HEK293T (cell line): ENCODE measurements at regions not wholly inside any gene's neighbourhood (a gene's known extent, or its start where the extent isn't known, plus 50 kb on each side); places are given as distances from the start of the nearest gene placed in this dataset.

Experiments
- CTCF ChIA-PET: fragments of 350-600 bp; formaldehyde crosslinking; extraction: SDS; loops from one replicate; lab custom pipeline; 2021; ENCODE audit warnings: antibody characterized with exemption, inconsistent platforms; lab: Yijun Ruan, JAX
- POLR2A ChIA-PET: fragments of 350-600 bp; formaldehyde crosslinking; extraction: SDS; loops from one replicate; lab custom pipeline; 2020; ENCODE audit warnings: antibody characterized with exemption, inconsistent platforms; lab: Yijun Ruan, JAX
- DNase-seq: peaks from one replicate; pipeline ENCODE4 v3.0.0; 2012; ENCODE audit warnings: mixed read lengths; ENCODE audit errors: extremely low spot score
- ARNT ChIP-seq: fragments of 450-650 bp; IDR thresholded peaks from 2 replicates; pipeline ENCODE4 v1.6.1; 2017; ENCODE audit warnings: mild to moderate bottlenecking
- BHLHE40 ChIP-seq: fragments of 450-650 bp; IDR thresholded peaks from 2 replicates; pipeline ENCODE4 v1.6.1; 2016; ENCODE audit warnings: mild to moderate bottlenecking, moderate library complexity, borderline replicate concordance
- CTBP1 ChIP-seq: fragments of 450-650 bp; IDR thresholded peaks from 2 replicates; pipeline ENCODE4 v1.6.1; 2016; ENCODE audit warnings: borderline replicate concordance
- ELF4 ChIP-seq: fragments of 450-650 bp; IDR thresholded peaks from 2 replicates; pipeline ENCODE4 v1.6.1; 2017; ENCODE audit warnings: antibody characterized with exemption
- FOXA1 ChIP-seq: fragments of 450-650 bp; IDR thresholded peaks from 2 replicates; pipeline ENCODE4 v1.6.1; 2016; ENCODE audit warnings: mild to moderate bottlenecking
- FOXK2 ChIP-seq: fragments of 450-650 bp; IDR thresholded peaks from 2 replicates; pipeline ENCODE4 v1.6.1; 2016; ENCODE audit warnings: mild to moderate bottlenecking
- FOXM1 ChIP-seq: fragments of 450-650 bp; IDR thresholded peaks from 2 replicates; pipeline ENCODE4 v1.6.1; 2017; ENCODE audit warnings: mild to moderate bottlenecking, borderline replicate concordance
- HDGF ChIP-seq: fragments of 450-650 bp; IDR thresholded peaks from 2 replicates; pipeline ENCODE4 v1.6.1; 2017; ENCODE audit warnings: antibody characterized with exemption, borderline replicate concordance
- L3MBTL2 ChIP-seq: fragments of 450-650 bp; conservative IDR thresholded peaks from 2 replicates; pipeline ENCODE4 v1.6.1; 2016; ENCODE audit warnings: mild to moderate bottlenecking
- LEF1 ChIP-seq: fragments of 450-650 bp; IDR thresholded peaks from 2 replicates; pipeline ENCODE4 v1.6.1; 2017; ENCODE audit warnings: mild to moderate bottlenecking, borderline replicate concordance
- NFRKB ChIP-seq: fragments of 450-650 bp; IDR thresholded peaks from 2 replicates; pipeline ENCODE4 v1.6.1; 2016; ENCODE audit warnings: mild to moderate bottlenecking, moderate library complexity
- PKNOX1 ChIP-seq: fragments of 450-650 bp; IDR thresholded peaks from 2 replicates; pipeline ENCODE4 v1.6.1; 2016
- SP1 ChIP-seq: fragments of 450-650 bp; IDR thresholded peaks from 2 replicates; pipeline ENCODE4 v1.6.1; 2017
- SUZ12 ChIP-seq: fragments of 450-650 bp; IDR thresholded peaks from 2 replicates; pipeline ENCODE4 v1.6.1; 2016; ENCODE audit warnings: mild to moderate bottlenecking
- TARDBP ChIP-seq: fragments of 450-650 bp; IDR thresholded peaks from 2 replicates; pipeline ENCODE4 v1.6.1; 2016
- ZNF384 ChIP-seq: fragments of 450-650 bp; IDR thresholded peaks from 2 replicates; pipeline ENCODE4 v1.6.1; 2016

GRCh38 chr16:87057951-87058560 is 259.1 kb downstream of the C16orf95 start:
- POLR2A ChIA-PET, result no interaction called here
- TF ChIP-seq ARNT (no peak), LEF1 (no peak)
- no peak for DNase-seq
- CTCF ChIA-PET, result no interaction called here

GRCh38 chr16:87058728-87059250 is 258.4 kb downstream of the C16orf95 start:
- ChIA-PET POLR2A (no interaction called here), CTCF (no interaction called here)
- DNase-seq, result no peak
- TF ChIP-seq SUZ12 (no peak), FOXM1 (no peak), HDGF (no peak), NFRKB (no peak), LEF1 (no peak), ZNF384 (no peak), ELF4 (no peak), FOXK2 (no peak)

DNA sequence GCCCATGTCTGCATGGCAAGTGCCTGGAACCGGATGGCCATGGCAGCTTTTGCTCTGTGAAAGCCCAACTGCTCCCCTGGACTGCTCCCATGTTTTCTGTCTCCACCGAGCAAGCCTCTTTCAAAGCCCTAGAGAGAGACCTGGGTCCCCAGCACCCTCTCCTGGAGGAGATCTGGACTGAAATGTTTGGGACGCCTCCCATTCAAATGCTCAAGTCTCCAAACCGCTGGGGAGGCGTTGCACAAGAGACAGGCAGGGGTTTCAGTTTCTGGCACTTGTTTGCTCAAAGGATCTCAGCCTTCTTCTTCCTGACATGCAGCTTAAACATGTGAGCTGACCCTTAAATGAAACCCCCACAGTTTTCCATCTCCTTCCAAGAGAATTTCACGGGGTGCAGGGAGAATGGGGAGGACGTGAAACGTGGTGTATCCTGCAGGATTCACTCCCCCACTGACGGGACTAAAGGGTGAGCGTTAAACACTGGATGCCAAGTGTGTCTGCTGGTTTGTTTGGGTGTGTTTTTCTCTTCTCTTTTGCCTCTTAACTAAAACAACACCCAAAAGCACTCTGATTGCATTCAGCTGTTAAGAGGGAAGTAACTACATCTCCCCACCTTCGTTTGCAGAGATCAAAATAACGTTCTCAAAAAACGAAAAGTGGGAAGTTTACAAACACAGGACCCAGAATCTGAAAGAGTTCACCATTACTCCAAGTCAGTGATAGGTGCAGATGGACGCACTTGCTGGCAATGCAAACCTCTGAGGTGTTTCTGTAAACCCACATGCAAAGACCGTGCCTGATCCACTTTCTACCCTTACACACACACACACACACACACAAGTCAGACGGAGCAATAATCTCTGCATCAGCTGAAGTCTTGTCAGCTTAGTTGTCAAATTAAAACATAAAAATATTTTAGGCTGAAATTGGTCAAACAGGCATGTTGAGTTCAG is 256.9 kb downstream of the C16orf95 start:
- DNase-seq, result no peak
- ChIA-PET CTCF (interaction anchor here (3.0 kb wide), 1 partner anchor 496 kb away, joined by 27 read pairs; no protein-coding TSS in a partner anchor), POLR2A (no interaction called here)
- no peak for TF ChIP-seq PKNOX1
- no peak for TF ChIP-seq SP1
- no peak for TF ChIP-seq TARDBP
- no peak for TF ChIP-seq SUZ12
- no peak for TF ChIP-seq NFRKB
- no peak for TF ChIP-seq ELF4
- no peak for TF ChIP-seq HDGF
- TF ChIP-seq ARNT, result no peak
- TF ChIP-seq CTBP1, result no peak
- TF ChIP-seq FOXA1, result no peak
- TF ChIP-seq LEF1, result no peak
- no peak for TF ChIP-seq L3MBTL2
- TF ChIP-seq FOXK2, result no peak
- no peak for TF ChIP-seq FOXM1

DNA sequence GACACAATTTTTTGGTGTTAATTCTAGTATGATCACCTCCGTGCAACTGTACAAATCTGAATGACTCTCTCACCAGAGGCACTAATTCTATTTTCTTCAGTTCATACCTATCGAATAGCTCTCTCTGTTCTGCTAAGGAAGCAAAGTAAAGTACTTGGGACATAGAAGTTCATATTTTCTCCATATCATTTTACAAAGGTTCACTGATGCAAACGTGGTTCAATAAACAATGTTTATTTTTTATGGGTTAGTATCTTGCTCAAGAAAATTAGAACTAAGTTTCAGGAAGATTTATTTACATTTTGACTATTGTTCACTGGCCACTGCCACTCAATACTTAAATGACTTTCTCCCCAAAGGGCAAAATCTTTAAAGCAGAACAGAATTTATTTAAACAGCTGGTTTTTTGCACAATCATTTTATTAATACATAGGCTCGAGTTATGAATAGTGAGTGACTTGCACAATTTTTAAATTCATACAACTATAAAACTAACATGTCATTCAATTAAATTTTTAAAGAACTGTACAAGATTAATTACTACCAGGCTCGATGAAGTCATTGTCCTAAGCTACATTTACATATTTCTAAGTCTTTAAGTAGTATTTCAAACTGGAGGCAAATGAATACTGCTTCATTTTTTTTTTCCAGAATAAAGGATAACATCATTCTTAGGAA is 255.8 kb downstream of the C16orf95 start:
- no peak for TF ChIP-seq NFRKB
- 0 out of 2 replicates have a peak, but pooled peaks have one; percentile 20 for TF ChIP-seq PKNOX1
- no peak for TF ChIP-seq FOXK2
- no peak for DNase-seq
- ChIA-PET CTCF (interaction anchor here (0.7 to 3.0 kb wide), 3 partner anchors 16 to 497 kb away, joined by 3 to 27 read pairs (median 10); no protein-coding TSS in a partner anchor), POLR2A (interaction anchor here (1.1 kb wide), 1 partner anchor 202 kb away, joined by 3 read pairs; no protein-coding TSS in a partner anchor)

- ChIA-PET CTCF (interaction anchor here (0.6 to 3.0 kb wide), 19 partner anchors 10 to 1586 kb away, joined by 3 to 27 read pairs (median 3); no protein-coding TSS in a partner anchor), POLR2A (interaction anchor here (1.1 to 1.4 kb wide), 2 partner anchors 203 to 256 kb away, joined by 3 to 4 read pairs; no protein-coding TSS in a partner anchor)
- TF ChIP-seq LEF1, result peak; percentile 33; the same call in 1 of the 2 replicates
- peak; percentile 15; the same call in 1 of the 2 replicates for TF ChIP-seq L3MBTL2
- TF ChIP-seq HDGF, result no peak
- DNase-seq, result peak; percentile 87
Measured at GRCh38 chr16:87062569-87063442, 254.4 kb downstream of the C16orf95 start.

- no peak for DNase-seq
- ChIA-PET CTCF (interaction anchor here (0.6 to 3.0 kb wide), 7 partner anchors 13 to 863 kb away, joined by 3 to 27 read pairs (median 4); no protein-coding TSS in a partner anchor), POLR2A (interaction anchor here (1.4 kb wide), 1 partner anchor 257 kb away, joined by 4 read pairs; no protein-coding TSS in a partner anchor)
- TF ChIP-seq ARNT (no peak), HDGF (no peak), SUZ12 (no peak), BHLHE40 (no peak), ELF4 (no peak)
Measured at GRCh38 chr16:87063543-87063942, 253.6 kb downstream of the C16orf95 start.
